DMS114 treated with DMSO at 0.1 percent for 48 hours (cell line): ENCODE measurements at regions not wholly inside any gene's neighbourhood (a gene's known extent, or its start where the extent isn't known, plus 50 kb on each side); places are given as distances from the start of the nearest gene placed in this dataset.
"Not testable (repeated sequence)": the region's sequence is repeated elsewhere in the genome, so short reads cannot be mapped to it uniquely, and the experiment has no call there.

ENCODE experiments used
- DNase-seq: peaks from one replicate; lab custom pipeline; 2025; ENCODE audit not compliant: unreplicated experiment; lab: John Stamatoyannopoulos, UW

DNA sequence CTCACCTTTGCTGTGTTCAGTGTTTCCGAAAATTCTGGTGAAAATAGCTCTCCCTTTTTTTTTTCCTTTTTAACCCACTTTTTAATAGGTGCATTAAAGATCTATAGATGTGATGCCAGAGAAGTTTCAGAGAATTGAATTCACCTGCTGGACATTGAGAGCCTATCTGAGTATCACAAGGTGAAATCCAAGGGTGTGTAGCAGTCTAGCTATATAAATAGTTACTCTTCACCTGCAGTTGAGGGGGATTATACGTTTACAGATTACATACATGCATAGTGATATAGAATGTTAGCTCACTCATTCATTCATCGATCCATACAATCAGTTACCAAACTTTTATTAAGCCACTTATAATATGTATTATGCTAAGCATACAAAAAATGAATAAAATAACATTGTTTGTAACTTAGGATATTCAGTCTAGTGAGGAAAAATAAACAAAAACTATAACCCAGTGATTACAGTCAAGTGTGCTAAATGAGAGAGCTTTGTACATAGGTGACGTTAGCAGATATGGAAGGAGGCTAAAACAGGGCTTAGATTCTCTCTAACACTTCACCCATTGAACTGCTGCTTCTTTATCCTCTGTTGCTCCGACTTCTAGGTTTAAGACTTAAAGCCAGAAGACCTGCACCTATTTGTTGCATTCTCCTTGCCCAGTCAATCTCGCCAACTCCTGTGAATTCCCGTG lies 769.0 kb downstream of the STIM2 start:
- DNase-seq: no peak

DNA sequence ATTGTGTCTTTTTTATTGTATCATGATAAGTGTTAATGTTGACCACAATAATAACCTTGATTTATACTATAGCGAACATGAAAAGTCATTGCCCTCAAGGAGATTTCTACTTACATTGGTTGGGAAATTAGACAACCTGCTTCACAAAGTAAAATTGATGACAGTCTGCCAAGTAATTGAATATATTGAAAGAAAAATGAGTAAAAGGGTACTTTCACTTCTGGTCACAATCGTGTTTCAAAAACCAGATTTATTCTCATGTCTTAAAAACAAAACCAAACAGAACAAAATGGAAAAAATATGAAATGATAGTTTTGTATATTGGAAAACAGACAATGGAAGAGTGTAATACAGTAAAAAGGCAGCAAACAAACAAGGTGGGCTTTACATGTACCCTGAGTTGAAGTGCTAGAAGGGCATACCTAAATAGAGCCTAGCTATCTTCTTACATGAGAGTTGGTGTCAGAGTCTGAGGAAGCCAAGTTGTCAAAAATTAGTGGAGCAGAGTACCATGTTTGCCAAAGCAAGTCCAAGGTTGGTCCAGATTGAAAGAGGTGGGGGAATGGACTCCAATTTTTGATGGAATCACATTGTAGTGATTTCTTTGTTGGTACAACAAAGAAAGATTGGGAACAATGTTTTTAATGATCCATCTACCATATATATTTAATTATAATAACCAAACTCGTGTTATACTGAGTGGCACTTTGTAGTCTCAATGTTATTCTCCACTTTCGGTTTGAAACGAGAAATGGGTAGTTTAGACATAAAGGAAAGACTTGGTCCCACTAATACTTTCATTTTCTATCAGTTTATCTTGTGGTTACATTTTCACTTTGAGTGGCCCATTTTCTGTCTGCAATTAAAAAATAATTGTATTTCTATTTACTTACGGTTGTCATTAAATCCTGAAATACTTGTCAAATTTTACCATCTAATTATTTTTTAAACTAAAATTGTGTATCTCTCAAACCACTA lies 775.6 kb downstream of the STIM2 start:
- DNase-seq: no peak

DNA sequence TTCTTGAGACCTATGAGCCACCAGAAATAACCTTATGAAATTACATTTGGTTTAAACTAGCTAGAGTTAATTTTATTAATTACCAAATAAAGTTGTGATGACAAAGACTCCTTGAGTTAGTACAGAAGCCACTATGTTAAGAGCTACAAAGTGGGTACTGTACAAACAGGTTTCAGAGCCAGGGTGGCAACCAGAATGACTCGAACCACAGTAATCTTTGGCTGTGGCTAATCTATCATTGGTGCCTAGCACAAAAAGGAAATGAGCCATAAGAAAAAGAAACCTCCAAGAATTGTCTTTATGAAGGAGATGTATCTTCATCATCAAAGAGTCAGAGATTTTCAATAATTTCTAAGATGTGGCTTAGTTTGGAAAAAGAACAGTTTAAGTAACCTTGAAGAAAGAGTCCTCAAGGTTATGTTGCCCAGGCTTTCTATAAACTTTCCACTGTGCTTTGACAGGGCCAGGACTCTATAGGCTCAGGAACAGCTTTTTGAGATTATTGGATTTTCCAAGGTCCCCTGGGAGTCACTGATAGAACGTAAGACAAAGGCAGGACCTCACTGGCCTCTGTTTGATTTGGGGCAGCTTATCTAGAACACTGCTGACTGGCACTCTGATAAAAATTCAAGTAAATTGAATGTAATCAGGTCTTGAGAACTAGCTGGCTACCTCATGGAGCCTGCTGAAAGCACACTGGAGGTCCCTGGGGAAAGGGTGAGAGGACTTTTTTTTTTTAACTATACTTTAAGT lies 777.7 kb downstream of the STIM2 start:
- no peak for DNase-seq

DNA sequence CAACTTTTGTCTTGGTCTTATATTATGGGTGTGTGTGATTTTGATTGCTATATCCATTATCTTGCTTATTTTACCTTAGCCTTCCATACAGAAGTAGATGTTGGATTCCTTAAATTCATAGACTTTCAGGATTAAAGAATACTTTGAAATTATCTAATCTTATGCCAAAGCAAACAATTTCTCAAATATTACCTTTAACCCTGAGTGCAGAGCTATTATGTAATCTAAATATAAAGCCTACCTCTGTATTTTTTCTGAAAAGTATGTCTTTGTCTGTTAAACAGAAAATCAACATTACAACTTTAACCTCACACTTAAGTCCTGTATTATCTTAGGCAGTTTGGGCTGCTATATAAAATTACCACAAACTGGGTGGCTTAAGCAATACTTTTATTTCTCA lies 782.5 kb downstream of the STIM2 start:
- no peak for DNase-seq

DNA sequence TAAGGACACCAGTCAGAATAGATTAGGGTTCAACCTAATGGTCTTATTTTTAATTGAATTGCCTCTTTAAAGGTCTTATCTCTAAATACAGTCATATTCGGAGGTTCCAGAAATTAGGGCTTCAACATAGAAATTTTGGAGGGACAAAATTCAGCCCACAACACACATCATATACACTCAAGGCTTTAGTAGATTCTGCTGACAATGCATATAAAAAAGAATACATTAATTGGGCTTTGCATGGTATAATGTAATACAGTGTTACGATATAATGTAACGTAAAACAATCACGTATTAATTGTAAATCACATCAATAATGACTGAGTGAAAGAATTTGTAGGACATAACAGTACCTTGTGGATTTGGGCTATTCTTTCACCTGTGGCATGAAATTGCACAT lies 787.8 kb downstream of the STIM2 start:
- no peak for DNase-seq

DNA sequence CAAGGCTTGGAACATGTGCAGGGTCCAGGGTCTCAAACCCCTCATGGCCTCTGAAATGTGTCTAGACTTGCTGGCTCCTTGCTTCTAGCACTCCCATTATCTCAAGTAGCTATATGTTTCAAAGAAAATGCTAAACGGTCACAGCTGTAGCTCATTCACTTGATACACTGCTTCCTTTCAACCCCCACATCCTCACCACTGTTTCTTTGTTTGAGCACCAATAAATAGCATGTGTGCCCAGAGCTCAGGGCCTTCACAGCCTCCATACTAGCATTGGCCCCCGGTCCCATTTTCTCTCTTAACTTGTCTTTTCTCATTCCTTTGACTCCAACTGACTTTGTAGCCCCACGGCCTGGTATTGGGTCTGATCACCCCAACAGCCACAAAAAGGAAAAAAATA lies 801.8 kb downstream of the STIM2 start:
- no peak for DNase-seq

DNA sequence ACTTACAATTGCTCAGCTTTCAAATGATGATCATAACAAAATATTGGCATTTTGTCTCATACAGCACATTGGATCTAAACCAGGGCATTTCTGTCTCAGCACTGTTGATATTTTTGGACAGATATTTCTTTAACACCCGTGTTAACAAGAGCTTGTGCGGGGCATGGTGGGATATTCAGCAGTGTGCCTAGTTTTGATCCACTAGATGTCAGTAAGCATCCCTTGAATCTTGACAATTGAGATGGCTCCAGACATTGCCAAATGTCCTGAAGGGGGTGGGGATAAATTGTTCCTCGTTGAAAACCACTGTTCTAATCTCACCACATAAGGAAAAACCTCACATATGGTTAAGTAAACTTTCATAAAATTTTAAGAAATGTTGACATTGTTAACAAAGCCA lies 806.3 kb downstream of the STIM2 start:
- DNase-seq: no peak

DNA sequence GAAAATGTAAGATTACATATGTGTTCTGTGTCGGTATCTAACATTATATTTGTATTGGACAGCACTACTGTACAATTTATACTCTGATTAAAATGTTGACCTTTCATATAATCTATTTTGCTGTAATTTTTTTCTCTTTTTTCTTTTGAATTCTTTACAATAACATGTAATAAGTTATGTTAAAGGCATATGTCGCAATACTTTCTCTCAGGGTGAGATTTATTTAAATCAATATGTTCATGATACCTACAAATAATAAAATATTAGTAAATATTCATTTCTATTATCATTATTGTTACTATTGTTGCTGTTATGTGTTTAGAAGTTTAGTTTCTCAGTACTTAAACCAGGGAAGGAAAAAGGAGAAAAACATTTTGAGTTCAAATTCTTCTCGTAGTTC lies 807.4 kb downstream of the STIM2 start:
- no peak for DNase-seq

DNA sequence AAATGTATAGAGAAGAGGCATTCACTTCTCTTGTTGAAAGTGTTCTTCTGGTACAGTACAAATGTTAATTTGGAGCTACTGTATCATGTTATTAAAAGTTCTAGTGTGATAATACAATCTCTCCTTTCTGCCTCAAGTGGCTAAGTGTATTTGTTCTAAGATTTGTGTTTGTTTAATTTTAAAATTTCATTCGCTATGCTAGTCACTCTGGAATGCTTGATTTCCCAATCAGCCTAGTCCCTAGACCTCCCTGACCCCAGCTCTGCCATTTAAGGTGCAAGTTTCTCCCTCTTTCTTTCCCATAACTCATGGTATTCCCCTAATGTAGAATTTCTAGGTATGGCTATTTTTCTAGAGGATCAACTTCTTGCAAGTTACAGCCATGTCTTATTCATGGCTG lies 817.4 kb downstream of the STIM2 start:
- DNase-seq: no peak

DNA sequence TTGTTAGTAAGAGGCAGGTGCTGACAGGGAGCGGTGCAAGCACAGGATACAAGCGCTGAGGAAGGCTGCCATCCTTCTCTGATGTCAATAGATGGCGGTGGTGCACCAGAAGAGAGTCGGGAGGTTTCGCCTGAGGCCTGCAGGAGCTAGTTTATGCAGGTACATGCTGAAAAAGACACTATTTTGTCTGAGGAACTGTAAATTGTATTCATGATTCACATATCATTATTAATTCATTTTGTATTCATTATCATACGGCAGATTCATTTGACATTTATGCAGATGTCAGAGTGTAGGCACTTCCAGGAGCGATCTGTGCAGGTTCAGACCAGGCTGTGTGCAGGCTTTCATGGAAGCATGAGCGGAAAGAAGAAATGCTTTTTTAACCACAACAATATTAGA lies 824.0 kb downstream of the STIM2 start:
- peak; percentile 40 for DNase-seq

DNA sequence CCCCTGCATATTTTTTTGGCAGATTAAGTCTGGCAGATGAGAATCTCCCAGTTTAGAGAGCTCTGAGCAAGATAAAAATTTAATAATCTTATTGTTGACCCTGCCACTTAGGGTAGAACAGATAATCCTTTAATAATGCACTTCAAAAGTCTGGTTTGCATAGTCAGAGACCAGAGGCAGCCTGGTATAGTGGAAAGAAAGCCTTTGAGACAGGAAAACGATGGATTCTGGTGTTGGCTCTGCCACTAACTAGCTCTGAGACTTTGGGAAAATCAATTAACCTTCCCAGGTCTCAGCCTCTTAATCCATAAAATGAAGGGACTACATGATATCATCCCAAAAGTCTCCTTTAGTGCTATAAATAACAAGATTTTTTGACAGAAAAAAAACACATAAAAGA lies 824.5 kb downstream of the STIM2 start:
- no peak for DNase-seq

DNA sequence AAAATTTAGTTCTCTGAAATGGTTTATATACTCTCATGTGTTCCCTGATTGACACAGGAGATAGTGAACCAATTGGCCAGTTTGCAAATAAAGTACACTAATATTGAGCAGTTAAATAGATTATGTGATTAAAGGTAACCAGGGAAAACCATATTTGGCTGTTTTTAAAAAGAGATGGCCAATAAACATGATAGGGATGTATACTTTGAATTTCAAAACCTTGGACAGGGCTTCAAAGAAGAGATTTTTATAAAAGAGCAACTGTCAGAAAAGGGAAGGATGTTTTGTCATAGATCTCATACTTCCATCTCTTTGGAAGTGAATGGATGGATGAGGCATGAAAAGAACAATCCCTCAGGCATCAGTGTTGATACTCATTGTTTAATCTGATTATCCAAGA lies 825.3 kb downstream of the STIM2 start:
- no peak for DNase-seq

DNA sequence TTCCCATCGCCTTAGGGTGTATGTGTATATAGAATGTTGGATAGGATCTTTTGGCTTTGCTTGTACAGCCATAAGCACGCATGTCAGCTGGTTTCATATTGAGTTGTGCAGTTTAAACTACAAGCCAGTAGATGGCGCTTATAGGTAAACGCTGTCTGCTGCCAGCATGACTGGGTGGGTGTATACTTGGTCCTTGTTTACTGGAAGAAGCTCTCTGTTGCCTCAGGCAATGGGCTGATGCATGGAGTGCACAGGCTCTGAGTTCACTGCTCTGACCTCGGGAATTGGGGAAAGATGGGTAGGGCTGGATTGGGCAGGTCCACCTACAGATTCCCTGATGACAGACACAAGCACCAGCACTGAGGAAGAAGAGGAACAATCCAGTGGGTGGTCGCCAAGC lies 831.5 kb downstream of the STIM2 start:
- no peak for DNase-seq

DNA sequence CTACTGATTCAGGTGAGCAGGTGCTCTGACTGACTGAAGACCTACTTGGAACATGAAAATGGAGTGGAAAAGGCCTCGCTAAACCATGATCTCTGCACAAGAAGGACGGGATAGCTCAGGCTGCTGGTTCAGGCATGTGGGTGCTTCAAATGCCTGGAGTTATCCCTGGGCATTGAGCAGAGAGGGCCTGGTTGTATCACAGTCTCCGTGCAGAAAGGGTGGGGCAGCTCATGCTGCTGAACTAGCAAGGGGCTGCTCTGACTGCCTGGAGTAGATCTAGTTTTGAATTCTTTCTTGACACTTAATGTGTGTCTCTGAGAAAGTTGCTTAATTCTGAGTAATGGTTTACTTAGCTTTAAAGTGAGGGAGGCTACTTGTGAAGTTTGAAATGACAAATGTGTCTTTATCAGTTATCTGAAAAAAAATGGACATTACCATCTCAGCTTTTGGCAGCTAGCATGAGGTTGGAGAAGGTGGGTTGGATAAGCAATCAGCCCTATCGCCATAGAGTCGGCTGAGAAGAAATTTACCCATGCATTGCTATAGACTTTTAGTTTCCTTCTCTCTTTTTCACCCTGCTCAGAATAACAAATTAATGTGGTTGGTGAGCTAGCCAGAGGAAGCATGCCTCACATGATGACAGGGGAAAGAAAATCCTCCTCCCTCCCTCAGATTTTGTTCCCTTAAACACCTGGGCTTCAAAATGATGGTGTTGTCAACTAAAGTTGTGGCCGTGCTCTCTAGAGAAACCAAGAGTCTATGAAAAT lies 832.4 kb downstream of the STIM2 start:
- no peak for DNase-seq

DNA sequence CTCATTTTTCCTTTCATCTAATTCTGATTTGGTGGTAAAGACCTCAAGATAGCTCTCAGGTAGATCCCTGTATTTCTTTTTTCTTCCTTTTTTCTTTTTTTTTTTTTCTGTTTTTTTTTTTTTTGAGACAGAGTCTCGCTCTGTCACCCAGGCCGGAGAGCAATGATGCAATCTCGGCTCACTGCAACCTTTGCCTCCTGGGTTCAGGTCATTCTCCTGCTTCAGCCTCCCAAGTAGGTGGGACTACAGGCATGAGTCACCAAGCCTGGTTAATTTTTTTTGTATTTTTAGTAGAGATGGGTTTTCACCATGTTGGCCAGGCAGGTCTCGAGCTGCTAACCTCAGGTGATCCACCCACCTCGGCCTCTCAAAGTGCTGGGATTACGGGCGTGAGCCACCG lies 835.6 kb downstream of the STIM2 start:
- DNase-seq: not testable (repeated sequence)

DNA sequence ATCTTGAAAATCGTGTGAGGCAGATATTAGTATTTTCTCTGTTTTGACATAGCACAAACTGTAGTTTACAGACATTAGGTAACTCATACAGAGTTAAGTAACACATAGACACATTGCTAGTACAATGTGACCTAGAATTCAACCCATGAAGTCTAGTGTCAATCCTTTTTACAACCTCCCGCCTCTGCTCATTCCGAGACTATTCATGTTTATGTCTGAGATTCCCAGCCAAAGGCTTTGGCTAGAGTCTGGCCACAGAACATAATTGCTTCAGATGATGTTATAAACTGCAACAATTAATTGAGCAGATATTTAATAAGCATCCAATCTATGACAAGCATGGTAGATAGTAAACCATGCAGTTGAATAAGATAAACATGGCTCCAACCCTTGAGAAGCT lies 841.0 kb downstream of the STIM2 start:
- DNase-seq: no peak

DNA sequence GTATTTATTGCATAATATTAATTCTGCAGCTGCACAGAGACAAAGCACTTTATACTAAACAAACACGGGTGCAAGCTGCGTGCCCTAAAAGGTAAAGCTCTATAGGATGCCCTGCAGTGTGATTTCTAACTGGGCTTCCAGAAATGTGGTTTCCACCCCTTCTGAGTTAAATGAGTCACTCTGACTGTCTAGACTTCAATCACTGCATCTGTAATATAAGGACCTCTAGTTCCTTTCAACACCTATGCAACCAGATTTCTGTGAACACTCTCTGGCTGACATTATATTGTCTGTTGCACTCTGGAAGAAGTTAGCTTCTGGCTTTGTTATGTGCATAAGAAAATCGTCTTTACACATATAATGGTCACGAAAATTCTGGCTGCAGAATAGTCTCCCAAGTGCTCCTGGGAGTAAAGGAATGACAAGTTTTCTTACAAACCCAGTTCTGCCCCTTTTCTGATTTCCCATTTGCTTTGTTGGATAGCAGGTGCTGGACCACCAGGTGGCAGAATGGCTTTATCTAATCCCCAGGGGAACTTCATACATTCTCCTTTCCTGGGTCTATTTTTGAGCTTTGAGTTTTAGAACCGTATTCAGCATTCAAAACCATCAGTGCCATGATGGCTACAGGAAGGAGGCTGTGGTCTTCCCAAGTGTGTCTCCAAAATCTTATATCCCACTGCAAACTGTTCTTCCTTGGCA lies 842.2 kb downstream of the STIM2 start:
- no peak for DNase-seq

DNA sequence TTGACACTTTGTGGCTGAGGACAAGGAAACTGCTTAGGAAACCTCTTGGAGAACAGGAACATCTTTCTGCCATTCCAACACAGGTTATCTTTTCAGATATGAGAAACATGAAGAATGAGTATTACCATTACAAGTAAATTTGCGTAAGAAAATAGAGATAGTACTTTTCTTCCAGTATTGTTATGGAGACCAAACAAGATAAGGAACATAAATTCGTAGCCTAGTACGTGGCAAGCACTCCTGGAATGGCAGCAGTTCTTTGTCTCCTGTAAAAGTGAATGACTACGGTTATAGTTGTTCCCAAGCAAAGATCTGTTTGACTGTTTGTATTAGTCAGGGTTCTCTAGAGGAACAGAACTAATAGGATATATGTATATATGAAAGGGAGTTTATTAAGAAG lies 843.1 kb downstream of the STIM2 start:
- no peak for DNase-seq

DNA sequence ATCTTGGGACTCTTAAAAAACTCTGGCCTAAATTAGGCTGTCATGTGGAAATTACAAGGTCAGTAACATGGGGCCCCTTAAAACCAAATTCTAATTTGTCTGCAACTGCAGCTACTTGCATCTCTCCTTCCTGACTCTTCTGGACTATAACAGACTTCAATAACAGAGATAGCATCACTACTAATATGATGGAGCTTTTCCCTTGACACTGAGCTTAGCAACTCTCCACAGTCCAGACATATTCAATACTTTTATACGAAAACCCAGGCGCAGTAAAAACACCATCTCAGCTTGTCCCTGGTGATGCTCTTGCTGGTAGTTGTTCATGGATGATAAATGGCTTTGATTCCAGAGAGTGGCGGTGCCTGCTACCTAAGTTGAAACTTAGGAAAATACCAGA lies 850.4 kb downstream of the STIM2 start:
- no peak for DNase-seq

DNA sequence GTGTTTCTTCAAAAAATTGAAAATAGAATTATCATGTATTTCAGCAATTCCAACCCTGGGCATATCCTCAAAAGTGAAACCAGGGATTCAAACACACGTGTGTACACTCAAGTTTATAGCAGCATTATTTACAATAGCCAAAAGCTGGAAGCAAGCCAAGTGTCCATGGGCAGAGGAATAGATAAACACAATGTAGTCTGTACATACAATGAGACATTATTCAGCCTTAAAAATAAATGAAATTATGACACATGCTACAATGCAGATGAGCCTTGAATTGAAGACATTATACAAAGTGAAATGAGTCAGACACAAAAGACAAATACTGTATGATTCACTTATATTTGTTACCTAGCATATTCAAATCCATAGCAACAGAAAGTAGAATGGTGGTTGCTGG lies 853.4 kb downstream of the STIM2 start:
- no peak for DNase-seq
